ENCODE measurements at regions not wholly inside any gene's neighbourhood (a gene's known extent, or its start where the extent isn't known, plus 50 kb on each side); places are given as distances from the start of the nearest gene placed in this dataset.

GRCh38 chr9:90024823-90025222 is 420.0 kb downstream of the GADD45G start:
- Histone ChIP-seq H3K4me1 (no peaks in the 10 kb centered on the region), H3K27me3 (no peaks in the 10 kb centered on the region), H3K4me3 (no peak overlapping the region), H3K9me3 (peaks cover 0 to 4% of the 10 kb centered on the region in 2 donors), H3K36me3 (no peaks in the 10 kb centered on the region), H3K27ac (no peak overlapping the region)
- intact Hi-C loops (cut with DNase I; ENCODE audit: low total_unique reads), result no loop called here
- TF ChIP-seq POLR2AphosphoS5 (IDR thresholded peaks at IDR 0.05), result no peak
- no peak for TF ChIP-seq POLR2A (IDR thresholded peaks at IDR 0.05)
- no peak for TF ChIP-seq CTCF (IDR thresholded peaks at IDR 0.05)
- no peak for DNase-seq (ENCODE audit: low spot score in 2 of 2)

GRCh38 chr9:90025816-90026215 is 421.0 kb downstream of the GADD45G start:
- Histone ChIP-seq H3K4me1 (no peaks in the 10 kb centered on the region), H3K9me3 (peaks cover 0 to 4% of the 10 kb centered on the region in 2 donors), H3K27me3 (no peaks in the 10 kb centered on the region), H3K4me3 (no peak overlapping the region), H3K36me3 (no peaks in the 10 kb centered on the region), H3K27ac (no peak overlapping the region)
- DNase-seq (ENCODE audit: low spot score in 2 of 2), result no peak
- intact Hi-C loops (cut with DNase I; ENCODE audit: low total_unique reads), result no loop called here
- no peak for TF ChIP-seq POLR2AphosphoS5 (IDR thresholded peaks at IDR 0.05)
- TF ChIP-seq POLR2A (IDR thresholded peaks at IDR 0.05), result no peak
- no peak for TF ChIP-seq CTCF (IDR thresholded peaks at IDR 0.05)

GRCh38 chr9:90027296-90027790 is 422.5 kb downstream of the GADD45G start:
- Histone ChIP-seq H3K36me3 (no peaks in the 10 kb centered on the region), H3K27me3 (no peaks in the 10 kb centered on the region), H3K4me3 (no peak overlapping the region), H3K4me1 (no peaks in the 10 kb centered on the region), H3K27ac (no peak overlapping the region), H3K9me3 (peaks cover 0 to 2% of the 10 kb centered on the region in 2 donors)
- TF ChIP-seq POLR2AphosphoS5 (IDR thresholded peaks at IDR 0.05) (no peak), POLR2A (IDR thresholded peaks at IDR 0.05) (no peak), CTCF (IDR thresholded peaks at IDR 0.05) (no peak)
- intact Hi-C loops (cut with DNase I; ENCODE audit: low total_unique reads), result no loop called here
- no peak for DNase-seq (ENCODE audit: low spot score in 2 of 2)

GRCh38 chr9:90029386-90029785 is 424.6 kb downstream of the GADD45G start:
- Histone ChIP-seq H3K27ac (no peak overlapping the region), H3K4me3 (no peak overlapping the region), H3K4me1 (no peaks in the 10 kb centered on the region), H3K36me3 (no peaks in the 10 kb centered on the region), H3K27me3 (no peaks in the 10 kb centered on the region), H3K9me3 (no peaks in the 10 kb centered on the region)
- intact Hi-C loops (cut with DNase I; ENCODE audit: low total_unique reads), result no loop called here
- DNase-seq (ENCODE audit: low spot score in 2 of 2), result no peak
- no peak for TF ChIP-seq CTCF (IDR thresholded peaks at IDR 0.05)
- TF ChIP-seq POLR2A (IDR thresholded peaks at IDR 0.05), result no peak
- no peak for TF ChIP-seq POLR2AphosphoS5 (IDR thresholded peaks at IDR 0.05)

DNA sequence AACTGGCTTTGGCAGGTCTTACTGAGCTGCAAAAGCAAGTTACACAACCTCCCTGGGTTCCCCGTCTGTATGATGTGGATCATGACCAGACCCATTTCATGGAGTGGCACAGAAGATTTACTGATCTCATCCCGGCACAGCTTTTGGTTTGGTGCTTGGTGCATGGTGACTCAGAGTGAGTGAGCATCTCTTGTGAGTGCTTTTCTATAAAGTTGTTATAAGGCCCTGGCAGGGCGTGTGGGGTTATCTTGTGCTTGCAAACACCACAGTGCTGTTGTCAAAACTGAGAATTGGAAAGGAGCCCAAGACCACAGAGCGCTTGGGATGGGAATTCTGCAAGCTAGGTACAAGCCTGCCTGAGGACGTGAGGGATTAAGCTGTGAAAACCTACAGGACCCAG is 425.2 kb downstream of the GADD45G start:
- H3K27me3 ChIP-seq, result no peaks in the 10 kb centered on the region
- DNase-seq (ENCODE audit: low spot score in 2 of 2), result no peak
- no peaks in the 10 kb centered on the region for H3K36me3 ChIP-seq
- H3K27ac ChIP-seq, result no peak overlapping the region
- intact Hi-C loops (cut with DNase I; ENCODE audit: low total_unique reads), result no loop called here
- TF ChIP-seq CTCF (IDR thresholded peaks at IDR 0.05) (no peak), POLR2A (IDR thresholded peaks at IDR 0.05) (no peak), POLR2AphosphoS5 (IDR thresholded peaks at IDR 0.05) (no peak)
- no peaks in the 10 kb centered on the region for H3K9me3 ChIP-seq
- H3K4me1 ChIP-seq, result no peaks in the 10 kb centered on the region
- H3K4me3 ChIP-seq, result no peak overlapping the region

All from breast epithelium (tissue), 4 donors.